WI38 (cell line): ENCODE measurements at regions not wholly inside any gene's neighbourhood (a gene's known extent, or its start where the extent isn't known, plus 50 kb on each side); places are given as distances from the start of the nearest gene placed in this dataset.

ENCODE experiments used
- H3K4me3 ChIP-seq: 2 replicates; pipeline ENCODE4 v1.5.1; 2011; ENCODE audit warnings: low read depth, mild to moderate bottlenecking, control low read depth, low read length
- CTCF ChIP-seq: IDR thresholded peaks from 2 replicates; pipeline ENCODE4 v1.5.1; 2012; ENCODE audit warnings: low read depth, mild to moderate bottlenecking, control low read depth, low read length

DNA sequence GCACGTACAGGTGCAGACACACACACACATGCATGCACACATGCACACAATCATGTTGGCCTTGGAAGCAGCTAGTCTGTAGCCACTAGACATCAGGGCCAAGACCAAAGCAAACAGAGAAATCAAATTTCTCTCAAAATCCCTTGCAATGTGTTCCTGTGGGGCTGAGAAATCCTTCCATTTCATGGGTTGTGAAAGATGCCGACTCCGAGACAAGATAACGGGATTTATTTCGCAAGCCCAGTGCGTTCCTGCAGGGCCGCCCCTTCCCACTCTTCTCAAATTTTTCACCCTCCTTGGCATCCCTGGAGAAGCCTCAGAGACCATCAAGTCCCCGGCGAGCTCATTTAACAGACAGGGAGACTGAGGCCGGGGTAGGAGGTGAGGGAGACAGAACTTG lies 366.7 kb downstream of the MN1 start:
- TF ChIP-seq CTCF = no peak
- no peak overlapping the region for H3K4me3 ChIP-seq

GRCh38 chr22:27435844-27436576 lies 365.5 kb downstream of the MN1 start:
- no peak for TF ChIP-seq CTCF
- no peak overlapping the region for H3K4me3 ChIP-seq

DNA sequence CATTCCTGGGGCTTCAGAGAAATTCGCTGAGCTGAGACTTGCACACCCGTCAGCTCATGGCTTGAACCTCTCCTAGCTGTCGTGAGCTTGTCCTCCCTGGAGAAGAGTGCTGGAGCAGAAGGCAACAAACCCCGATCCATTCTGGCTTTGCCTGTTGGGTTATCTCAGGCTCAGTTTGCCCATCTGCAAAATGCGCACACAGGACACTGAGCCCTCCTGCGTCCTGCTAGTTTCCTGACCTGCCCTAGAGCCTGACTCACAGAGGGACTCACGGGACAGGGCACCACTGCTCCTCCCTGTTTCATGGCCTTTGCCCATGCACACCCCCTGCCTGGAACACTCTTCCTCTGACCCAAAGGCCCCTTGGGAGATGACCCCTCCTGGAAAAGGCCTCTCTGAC lies 365.0 kb downstream of the MN1 start:
- no peak for TF ChIP-seq CTCF
- no peak overlapping the region for H3K4me3 ChIP-seq

DNA sequence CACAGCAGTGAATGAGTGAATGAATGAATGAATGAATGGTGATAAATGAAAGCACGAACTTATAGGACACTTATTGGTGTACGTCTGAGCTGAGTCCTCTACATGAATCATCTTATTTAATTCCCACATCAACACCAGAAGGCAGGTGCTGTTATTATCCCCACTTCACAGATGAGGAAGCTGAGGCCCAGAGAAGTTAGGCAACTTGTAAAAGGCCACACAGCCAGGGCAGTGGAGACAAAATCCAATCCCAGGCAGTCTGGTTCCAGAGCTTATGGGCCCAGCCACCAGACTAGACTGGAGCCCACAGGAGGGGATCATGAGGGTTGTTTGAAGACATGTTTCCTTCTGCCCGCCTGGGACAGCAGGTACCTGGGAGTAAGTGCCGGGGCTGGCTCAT lies 364.0 kb downstream of the MN1 start:
- no peak for TF ChIP-seq CTCF
- H3K4me3 ChIP-seq = no peak overlapping the region

DNA sequence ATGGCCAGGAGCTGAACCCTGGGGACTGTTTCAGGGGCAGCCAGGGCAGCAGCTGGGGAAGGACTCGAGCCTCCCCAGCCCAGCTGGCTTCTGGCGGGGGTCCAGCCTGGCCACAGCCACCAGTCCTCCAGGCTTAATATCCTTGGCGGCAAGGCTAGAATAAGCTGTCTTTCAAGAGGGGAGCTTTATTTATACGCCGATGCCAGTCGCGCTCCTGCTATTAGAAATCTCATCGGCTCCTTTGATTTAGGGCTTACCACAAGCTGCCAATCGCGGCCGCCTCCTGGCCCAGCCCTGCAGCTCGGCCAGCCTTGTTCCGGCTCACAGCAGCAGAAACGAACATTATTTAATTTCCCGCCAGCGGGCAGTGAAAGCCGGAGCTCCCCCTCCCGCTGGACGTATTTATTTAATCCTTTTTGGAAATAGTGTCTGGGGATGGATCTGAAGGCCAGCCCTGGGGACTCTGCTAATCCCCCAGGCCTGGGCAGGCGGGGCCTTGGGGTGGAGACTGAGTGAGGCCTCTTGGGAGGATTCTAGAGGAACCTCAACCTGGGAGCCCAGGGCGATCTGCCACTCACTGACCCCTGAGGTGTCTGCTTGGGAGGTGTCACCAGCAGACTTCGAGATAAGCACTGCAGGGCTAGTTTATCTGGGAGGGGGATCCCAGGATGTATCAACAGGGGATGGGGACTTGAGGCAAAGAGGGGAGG lies 363.1 kb downstream of the MN1 start:
- no peak for TF ChIP-seq CTCF
- no peak overlapping the region for H3K4me3 ChIP-seq

- no peak for TF ChIP-seq CTCF
- H3K4me3 ChIP-seq = no peak overlapping the region
These were observed 362.4 kb downstream of the MN1 start for GRCh38 chr22:27439131-27439530.

DNA sequence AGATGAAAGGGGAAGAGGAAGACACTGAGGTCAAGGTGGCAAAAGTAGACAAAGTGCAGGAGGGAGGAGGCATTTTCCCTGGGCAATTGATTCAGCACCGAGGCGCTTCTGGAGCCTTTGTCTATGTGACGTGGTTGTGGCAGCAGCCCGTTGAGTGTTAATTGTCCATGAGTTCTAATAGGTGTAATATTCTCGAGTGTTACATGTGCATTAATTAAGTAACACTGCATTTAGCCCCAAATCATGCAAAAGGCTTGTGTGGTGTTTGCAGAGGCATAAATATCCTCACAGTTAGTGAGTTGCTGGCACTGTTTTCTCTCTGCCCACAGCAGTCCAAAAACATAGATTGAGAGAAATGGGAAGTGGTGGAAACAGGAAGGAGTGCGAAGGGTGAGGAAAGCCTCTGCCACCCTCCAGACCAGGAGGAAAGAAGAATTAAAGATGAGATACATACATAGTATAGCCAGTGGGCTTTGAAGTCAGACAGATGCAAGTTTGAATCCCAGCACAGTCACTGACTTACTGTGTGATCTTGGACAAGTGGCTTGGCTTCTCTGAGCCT lies 361.2 kb downstream of the MN1 start:
- TF ChIP-seq CTCF = no peak
- H3K4me3 ChIP-seq = no peak overlapping the region
